GM23248 (cell line): ENCODE measurements at regions not wholly inside any gene's neighbourhood (a gene's known extent, or its start where the extent isn't known, plus 50 kb on each side); places are given as distances from the start of the nearest gene placed in this dataset.
"Not testable (repeated sequence)": the region's sequence is repeated elsewhere in the genome, so short reads cannot be mapped to it uniquely, and the experiment has no call there.

Experiments
- DNase-seq: peaks from one replicate; pipeline ENCODE4 v3.0.0-alpha.2; 2015
- H2AFZ ChIP-seq: fragments of 200-600 bp; sonication (generic); 2 replicates; pipeline ENCODE4 v1.6.1; 2016; ENCODE audit warnings: antibody characterized with exemption
- H3F3A ChIP-seq: fragments of 200-600 bp; sonication (generic); 2 replicates; pipeline ENCODE4 v1.6.1; 2016; ENCODE audit warnings: mild to moderate bottlenecking, antibody characterized with exemption, mixed run types; ENCODE audit not compliant: insufficient read depth
- H3K27ac ChIP-seq: fragments of 200-600 bp; sonication (generic); 2 replicates; pipeline ENCODE4 v1.5.1; 2016; ENCODE audit warnings: mild to moderate bottlenecking
- H3K27me3 ChIP-seq: fragments of 200-600 bp; sonication (generic); replicated peaks from 2 replicates; pipeline ENCODE4 v1.6.1; 2016; ENCODE audit warnings: mild to moderate bottlenecking; ENCODE audit not compliant: insufficient read depth
- H3K36me3 ChIP-seq: fragments of 200-600 bp; sonication (generic); 2 replicates; pipeline ENCODE4 v1.6.1; 2016; ENCODE audit warnings: low read depth, mild to moderate bottlenecking
- H3K4me1 ChIP-seq: fragments of 200-600 bp; sonication (generic); 2 replicates; pipeline ENCODE4 v1.6.1; 2016; ENCODE audit warnings: mild to moderate bottlenecking; ENCODE audit not compliant: insufficient read depth
- H3K4me2 ChIP-seq: fragments of 200-600 bp; sonication (generic); one replicate; pipeline ENCODE4 v1.6.1; 2016; ENCODE audit warnings: mild to moderate bottlenecking; ENCODE audit not compliant: unreplicated experiment
- H3K4me3 ChIP-seq: fragments of 200-600 bp; sonication (generic); 2 replicates; pipeline ENCODE4 v1.5.1; 2016; ENCODE audit warnings: mild to moderate bottlenecking
- H3K79me2 ChIP-seq: fragments of 200-600 bp; sonication (generic); 2 replicates; pipeline ENCODE4 v1.6.1; 2016; ENCODE audit warnings: mild to moderate bottlenecking; ENCODE audit not compliant: insufficient read depth
- H3K9ac ChIP-seq: fragments of 200-600 bp; sonication (generic); 2 replicates; pipeline ENCODE4 v1.6.1; 2016; ENCODE audit warnings: mild to moderate bottlenecking
- H3K9me2 ChIP-seq: fragments of 200-600 bp; sonication (generic); 2 replicates; pipeline ENCODE4 v1.6.1; 2016; ENCODE audit warnings: mixed run types, mild to moderate bottlenecking, moderate library complexity; ENCODE audit not compliant: insufficient read depth
- H3K9me3 ChIP-seq: fragments of 200-600 bp; sonication (generic); one replicate; pipeline ENCODE4 v1.6.1; 2017; ENCODE audit warnings: low read depth
- H4K20me1 ChIP-seq: fragments of 200-600 bp; sonication (generic); 2 replicates; pipeline ENCODE4 v1.6.0; 2016; ENCODE audit not compliant: insufficient read depth
- EZH2 ChIP-seq: fragments of 200-600 bp; sonication (generic); IDR thresholded peaks from 2 replicates; pipeline ENCODE4 v1.6.1; 2018; ENCODE audit warnings: antibody characterized with exemption, mild to moderate bottlenecking; ENCODE audit not compliant: insufficient read depth, poor library complexity, severe bottlenecking
- EZH2phosphoT487 ChIP-seq: fragments of 200-600 bp; sonication (generic); IDR thresholded peaks from 2 replicates; pipeline ENCODE4 v1.6.1; 2018; ENCODE audit warnings: antibody characterized with exemption, moderate library complexity, mild to moderate bottlenecking, low read depth; ENCODE audit not compliant: insufficient read depth
- WGBS, 2 experiments: methylation state at CpG; one replicate each; pipeline ENCODE4 v1.1.6; 2015 to 2017; ENCODE audit warnings: low lambda C conversion rate in 2 of 2, low coverage in 1 of 2; ENCODE audit errors: missing lambda C conversion rate in 2 of 2; 5-methylcytosine and 5-hydroxymethylcytosine counted together
- in situ Hi-C: fragments of 300-500 bp; cut with MboI; formaldehyde crosslinking; loops from 2 replicates; pipeline ENCODE4 v1.15.0; 2020

GRCh38 chr5:152595405-152595804 is 190.3 kb upstream of the NMUR2 start:
- Histone ChIP-seq H3K9me3 (no peaks in the 10 kb centered on the region), H3K4me1 (no peaks in the 10 kb centered on the region), H3K4me3 (no peak overlapping the region), H3K9me2 (no peaks in the 10 kb centered on the region), H3K9ac (no peak overlapping the region), H3K27me3 (no peaks in the 10 kb centered on the region), H3K36me3 (no peaks in the 10 kb centered on the region), H3K4me2 (no peak overlapping the region), H3K79me2 (no peaks in the 10 kb centered on the region), H3F3A (no peaks in the 10 kb centered on the region), H4K20me1 (no peaks in the 10 kb centered on the region), H3K27ac (no peak overlapping the region), H2AFZ (no peak overlapping the region)
- TF ChIP-seq EZH2 (no peak), EZH2phosphoT487 (no peak)
- in situ Hi-C loops = no loop called here
- DNase-seq = no peak
- 28 to 29% methylated on average over 1 of the region's 1 CpG for WGBS, 2 experiments

- Histone ChIP-seq H3K36me3 (no peaks in the 10 kb centered on the region), H3K9me2 (no peaks in the 10 kb centered on the region), H3K4me2 (no peak overlapping the region), H3K27me3 (no peaks in the 10 kb centered on the region), H2AFZ (no peak overlapping the region), H3K27ac (no peak overlapping the region), H4K20me1 (no peaks in the 10 kb centered on the region), H3K4me1 (no peaks in the 10 kb centered on the region), H3K79me2 (no peaks in the 10 kb centered on the region), H3K9me3 (no peaks in the 10 kb centered on the region), H3K9ac (no peak overlapping the region), H3K4me3 (no peak overlapping the region), H3F3A (no peaks in the 10 kb centered on the region)
- TF ChIP-seq EZH2phosphoT487 (no peak), EZH2 (no peak)
- DNase-seq = no peak
- WGBS, 2 experiments = 0 to 4% methylated on average over 1 of the region's 1 CpG
- in situ Hi-C loops = no loop called here
Observed at GRCh38 chr5:152599096-152599495, 194.0 kb upstream of the NMUR2 start.

DNA sequence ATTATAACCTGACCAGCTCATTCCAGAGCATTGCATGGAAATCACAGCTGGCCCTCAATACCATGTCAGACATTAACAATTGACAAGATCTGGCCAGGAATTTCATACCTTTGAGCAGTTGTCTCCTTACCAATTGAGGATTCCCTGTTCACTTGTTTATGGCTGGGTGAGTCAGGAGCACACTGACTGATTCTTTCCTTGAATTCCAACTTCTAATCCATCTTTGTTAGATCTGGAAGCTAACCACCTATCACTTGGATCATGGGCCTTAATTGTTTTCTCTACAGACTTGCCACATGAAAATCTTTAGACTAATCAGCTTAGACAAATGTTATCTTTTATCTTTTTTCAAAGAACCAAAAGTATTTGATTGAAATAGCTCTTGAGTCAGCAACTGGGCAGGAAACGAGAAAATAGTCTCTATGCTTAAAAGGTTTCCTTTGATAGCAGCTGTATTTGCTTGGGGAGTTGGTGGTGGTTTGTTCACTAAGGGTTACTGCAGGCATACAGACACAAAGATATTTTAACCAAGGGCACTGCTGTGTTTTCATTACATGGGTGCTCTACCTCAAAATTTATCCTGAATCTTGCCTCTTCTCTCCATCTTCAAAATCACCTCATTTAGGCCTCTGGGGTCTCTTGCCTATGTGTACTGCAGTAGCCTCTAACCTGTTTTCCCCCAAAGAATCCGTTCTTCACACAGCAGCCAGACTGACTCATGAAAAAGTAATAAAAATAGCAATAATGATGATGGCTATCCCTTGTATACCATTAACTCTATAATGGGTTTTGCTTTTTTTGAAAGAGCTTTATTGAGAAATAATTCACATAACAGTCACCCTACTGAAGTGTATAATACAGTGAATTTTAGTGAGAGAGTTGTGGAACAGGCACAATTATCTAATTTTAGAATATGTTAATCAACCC is 197.0 kb upstream of the NMUR2 start:
- H3K79me2 ChIP-seq = no peaks in the 10 kb centered on the region
- no peaks in the 10 kb centered on the region for H3K36me3 ChIP-seq
- H3K4me1 ChIP-seq = no peaks in the 10 kb centered on the region
- DNase-seq = no peak
- H2AFZ ChIP-seq = no peak overlapping the region
- H3F3A ChIP-seq = no peaks in the 10 kb centered on the region
- WGBS, 2 experiments = 0 to 8% methylated on average over 2 of the region's 2 CpGs
- no peak overlapping the region for H3K4me2 ChIP-seq
- TF ChIP-seq EZH2 (no peak), EZH2phosphoT487 (no peak)
- no peak overlapping the region for H3K9ac ChIP-seq
- H4K20me1 ChIP-seq = no peaks in the 10 kb centered on the region
- H3K27ac ChIP-seq = no peak overlapping the region
- no peak overlapping the region for H3K4me3 ChIP-seq
- H3K9me2 ChIP-seq = no peaks in the 10 kb centered on the region
- no peaks in the 10 kb centered on the region for H3K9me3 ChIP-seq
- in situ Hi-C loops = no loop called here
- H3K27me3 ChIP-seq = no peaks in the 10 kb centered on the region

DNA sequence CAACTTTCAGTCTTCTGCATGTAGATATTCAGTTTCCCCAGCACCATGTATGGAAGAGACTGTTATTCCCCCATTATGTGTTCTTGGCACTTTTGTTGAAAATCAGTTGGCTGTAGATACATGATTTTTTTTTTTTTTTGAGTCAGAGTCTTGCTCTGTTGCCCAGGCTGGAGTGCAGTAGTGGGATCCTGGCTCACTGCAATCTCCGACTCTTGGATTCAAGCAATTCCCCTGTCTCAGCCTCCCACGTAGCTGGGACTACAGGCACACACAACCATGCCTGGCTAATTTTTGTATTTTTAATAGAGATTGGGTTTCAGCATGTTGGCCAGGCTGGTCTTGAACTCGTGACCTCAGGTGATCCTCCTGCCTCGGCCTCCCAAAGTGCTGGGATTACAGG is 201.0 kb upstream of the NMUR2 start:
- H3K9me2 ChIP-seq, H3F3A ChIP-seq, H3K36me3 ChIP-seq, H3K9ac ChIP-seq, H3K27me3 ChIP-seq, H3K27ac ChIP-seq, H3K4me1 ChIP-seq, H4K20me1 ChIP-seq, DNase-seq, H2AFZ ChIP-seq, in situ Hi-C loops, H3K4me3 ChIP-seq, H3K79me2 ChIP-seq, H3K4me2 ChIP-seq, H3K9me3 ChIP-seq: not testable (repeated sequence)
- WGBS, 2 experiments = 0% methylated on average over 4 of the region's 4 CpGs
